Calu3 (cell line): ENCODE measurements at regions not wholly inside any gene's neighbourhood (a gene's known extent, or its start where the extent isn't known, plus 50 kb on each side); places are given as distances from the start of the nearest gene placed in this dataset.

Experiments used
- BruUV-seq: library from RNA; stranded (reverse); fragments of 400-500 nt; replicated peaks from 2 replicates; lab custom pipeline; 2021; lab: Mats Ljungman, UMichigan
- CTCF ChIA-PET: fragments of 300-600 bp; sonication (Branson Sonifier 250); formaldehyde crosslinking; loops from one replicate; lab custom pipeline; 2022; ENCODE audit warnings: antibody characterized with exemption; lab: Charles Lee
- DNase-seq: peaks from one replicate; pipeline ENCODE4 v3.0.0; 2022
- H3K27ac Mint-ChIP-seq: one replicate; pipeline ENCODE4 v1.8.0; 2022; ENCODE audit warnings: mixed read lengths; ENCODE audit not compliant: unreplicated experiment
- H3K27me3 Mint-ChIP-seq: one replicate; pipeline ENCODE4 v1.8.0; 2022; ENCODE audit warnings: mixed read lengths; ENCODE audit not compliant: unreplicated experiment
- H3K36me3 Mint-ChIP-seq: one replicate; pipeline ENCODE4 v1.8.0; 2022; ENCODE audit warnings: mild to moderate bottlenecking, moderate library complexity, mixed read lengths; ENCODE audit not compliant: insufficient read depth, unreplicated experiment
- H3K4me1 Mint-ChIP-seq: one replicate; pipeline ENCODE4 v1.8.0; 2022; ENCODE audit warnings: mild to moderate bottlenecking, low read depth, mixed read lengths; ENCODE audit not compliant: unreplicated experiment
- H3K4me3 Mint-ChIP-seq: one replicate; pipeline ENCODE4 v1.8.0; 2022; ENCODE audit warnings: mild to moderate bottlenecking, low read depth, moderate library complexity, mixed read lengths; ENCODE audit not compliant: unreplicated experiment
- H3K9me3 Mint-ChIP-seq: one replicate; pipeline ENCODE4 v1.8.0; 2022; ENCODE audit warnings: low read depth, mixed read lengths; ENCODE audit not compliant: unreplicated experiment
- CTCF ChIP-seq: fragments of 200-600 bp; IDR thresholded peaks from one replicate; pipeline ENCODE4 v1.8.0; 2022; ENCODE audit warnings: antibody characterized with exemption; ENCODE audit not compliant: unreplicated experiment
- intact Hi-C: fragments of 100-400 bp; cut with micrococcal nuclease; formaldehyde crosslinking; loops from one replicate; pipeline ENCODE4 v1.10.0; 2022; ENCODE audit not compliant: unreplicated experiment

GRCh38 chr13:22009937-22010336 is 339.1 kb downstream of the FGF9 start:
- intact Hi-C loops, result no loop called here
- Mint-ChIP-seq H3K27me3 (no peaks in the 10 kb centered on the region), H3K4me3 (no peak overlapping the region), H3K36me3 (no peaks in the 10 kb centered on the region), H3K27ac (no peak overlapping the region), H3K9me3 (peaks cover 5% of the 10 kb centered on the region), H3K4me1 (no peaks in the 10 kb centered on the region)
- BruUV-seq, result no TSS peak
- no peak for DNase-seq
- CTCF ChIA-PET, result no interaction called here
- no peak for TF ChIP-seq CTCF

- H3K4me1 Mint-ChIP-seq, result no peaks in the 10 kb centered on the region
- peaks cover 2% of the 10 kb centered on the region for H3K9me3 Mint-ChIP-seq
- H3K27me3 Mint-ChIP-seq, result no peaks in the 10 kb centered on the region
- TF ChIP-seq CTCF, result no peak
- CTCF ChIA-PET, result no interaction called here
- H3K27ac Mint-ChIP-seq, result no peak overlapping the region
- no TSS peak for BruUV-seq
- H3K36me3 Mint-ChIP-seq, result no peaks in the 10 kb centered on the region
- DNase-seq, result no peak
- H3K4me3 Mint-ChIP-seq, result no peak overlapping the region
- intact Hi-C loops, result no loop called here
Observed at GRCh38 chr13:22012686-22013085, 341.8 kb downstream of the FGF9 start.

GRCh38 chr13:22014469-22014868 is 343.6 kb downstream of the FGF9 start:
- TF ChIP-seq CTCF, result no peak
- no TSS peak for BruUV-seq
- CTCF ChIA-PET, result no interaction called here
- Mint-ChIP-seq H3K27me3 (no peaks in the 10 kb centered on the region), H3K27ac (no peak overlapping the region), H3K4me1 (no peaks in the 10 kb centered on the region), H3K9me3 (no peaks in the 10 kb centered on the region), H3K4me3 (no peak overlapping the region), H3K36me3 (no peaks in the 10 kb centered on the region)
- no peak for DNase-seq
- intact Hi-C loops, result no loop called here

- intact Hi-C loops, result no loop called here
- no peaks in the 10 kb centered on the region for H3K9me3 Mint-ChIP-seq
- H3K4me1 Mint-ChIP-seq, result no peaks in the 10 kb centered on the region
- CTCF ChIA-PET, result no interaction called here
- no TSS peak for BruUV-seq
- H3K4me3 Mint-ChIP-seq, result no peak overlapping the region
- no peak for TF ChIP-seq CTCF
- no peak overlapping the region for H3K27ac Mint-ChIP-seq
- H3K36me3 Mint-ChIP-seq, result no peaks in the 10 kb centered on the region
- H3K27me3 Mint-ChIP-seq, result no peaks in the 10 kb centered on the region
- no peak for DNase-seq
Observed at GRCh38 chr13:22017226-22017625, 346.4 kb downstream of the FGF9 start.
